T-helper 2 cell treated with Interferon-gamma antibody and Interleukin-4, amounts not matched to agents 5 μg/mL and 100 μg/mL, for 36 hours (primary cell): ENCODE measurements at regions not wholly inside any gene's neighbourhood (a gene's known extent, or its start where the extent isn't known, plus 50 kb on each side); places are given as distances from the start of the nearest gene placed in this dataset.

Source experiments
- DNase-seq: peaks from one replicate; pipeline ENCODE4 v3.0.0; 2021; ENCODE audit warnings: low spot score
- H3K27ac Mint-ChIP-seq: one replicate; pipeline ENCODE4 v1.8.0; 2021; ENCODE audit warnings: mild to moderate bottlenecking, mixed read lengths
- H3K27me3 Mint-ChIP-seq: one replicate; pipeline ENCODE4 v1.8.0; 2021; ENCODE audit warnings: low read depth, mixed read lengths
- H3K36me3 Mint-ChIP-seq: one replicate; pipeline ENCODE4 v1.8.0; 2021; ENCODE audit warnings: low read depth, mixed read lengths
- H3K4me1 Mint-ChIP-seq: one replicate; pipeline ENCODE4 v1.8.0; 2021; ENCODE audit warnings: low read depth, mixed read lengths
- H3K4me3 Mint-ChIP-seq: one replicate; pipeline ENCODE4 v1.8.0; 2022; ENCODE audit warnings: mild to moderate bottlenecking, moderate library complexity, mixed read lengths
- H3K9me3 Mint-ChIP-seq: one replicate; pipeline ENCODE4 v1.8.0; 2021; ENCODE audit warnings: mixed read lengths

DNA sequence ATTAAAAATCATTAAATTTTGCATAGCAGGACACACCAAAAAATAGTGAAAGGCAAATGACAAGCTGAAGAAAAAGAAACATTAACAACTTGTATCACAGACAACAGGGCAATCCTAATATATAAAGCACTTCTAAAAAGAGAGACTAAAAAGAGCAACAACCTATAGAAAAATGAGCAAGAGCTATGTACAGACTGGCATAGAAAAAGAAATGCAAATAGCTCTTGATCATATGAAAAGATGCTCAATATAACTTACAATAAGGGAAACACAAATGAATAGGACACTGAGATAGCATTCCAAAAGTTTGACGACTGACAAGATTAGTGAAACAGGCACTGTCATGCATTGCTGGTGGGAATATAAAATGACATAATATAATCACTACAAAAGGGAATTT is 235.9 kb downstream of the SEC61B start:
- no peaks in the 10 kb centered on the region for H3K27me3 Mint-ChIP-seq
- H3K4me3 Mint-ChIP-seq, result no peak overlapping the region
- H3K9me3 Mint-ChIP-seq, result no peaks in the 10 kb centered on the region
- no peaks in the 10 kb centered on the region for H3K4me1 Mint-ChIP-seq
- no peak overlapping the region for H3K27ac Mint-ChIP-seq
- no peaks in the 10 kb centered on the region for H3K36me3 Mint-ChIP-seq
- no peak for DNase-seq

DNA sequence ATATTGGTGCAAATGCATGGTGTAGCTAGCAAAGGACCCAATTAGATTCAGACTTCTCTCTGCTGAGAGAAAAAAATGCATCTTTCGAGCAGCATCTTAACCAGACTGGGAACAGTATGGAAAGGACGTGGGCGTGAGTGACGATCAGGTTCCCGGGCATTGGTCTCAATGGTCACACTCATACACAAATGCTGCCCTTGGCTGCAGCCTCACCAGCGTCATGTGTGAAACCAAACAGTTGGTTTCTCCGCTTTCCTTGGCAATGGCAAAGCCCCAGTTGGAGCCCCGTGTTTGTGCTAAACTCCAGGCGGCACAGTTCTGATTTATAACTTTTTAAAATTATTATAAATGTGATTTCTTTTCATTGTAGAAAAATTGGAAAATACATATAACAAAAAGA is 237.8 kb downstream of the SEC61B start:
- DNase-seq, result no peak
- Mint-ChIP-seq H3K4me3 (no peak overlapping the region), H3K27me3 (no peaks in the 10 kb centered on the region), H3K9me3 (no peaks in the 10 kb centered on the region), H3K4me1 (no peaks in the 10 kb centered on the region), H3K27ac (no peak overlapping the region), H3K36me3 (no peaks in the 10 kb centered on the region)

- H3K27me3 Mint-ChIP-seq, result no peaks in the 10 kb centered on the region
- DNase-seq, result no peak
- H3K4me3 Mint-ChIP-seq, result no peak overlapping the region
- H3K4me1 Mint-ChIP-seq, result no peaks in the 10 kb centered on the region
- H3K9me3 Mint-ChIP-seq, result no peaks in the 10 kb centered on the region
- no peak overlapping the region for H3K27ac Mint-ChIP-seq
- no peaks in the 10 kb centered on the region for H3K36me3 Mint-ChIP-seq
Measured at GRCh38 chr9:99463131-99463530, 241.0 kb downstream of the SEC61B start.

DNA sequence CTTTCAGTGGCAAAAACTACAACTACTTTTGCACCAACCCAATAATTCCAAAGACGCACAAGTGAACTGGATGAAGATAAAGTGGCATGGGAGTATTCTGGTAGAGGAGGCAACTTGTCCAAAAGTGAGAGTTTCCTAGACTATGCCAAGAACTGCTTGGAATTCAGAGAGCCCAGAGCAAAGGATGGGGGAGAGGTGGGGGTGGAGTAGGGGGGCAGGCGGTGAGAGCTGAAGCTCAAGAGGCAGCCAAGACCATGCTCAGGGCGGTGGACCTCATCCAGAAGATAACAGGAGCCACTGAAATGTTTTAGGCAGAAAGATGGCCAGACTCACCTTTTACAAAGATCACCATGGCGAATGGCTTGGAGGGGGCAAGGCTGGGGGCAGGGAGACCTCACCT is 242.5 kb downstream of the SEC61B start:
- Mint-ChIP-seq H3K4me1 (no peaks in the 10 kb centered on the region), H3K9me3 (peaks cover 3% of the 10 kb centered on the region), H3K27ac (no peak overlapping the region), H3K4me3 (no peak overlapping the region), H3K27me3 (no peaks in the 10 kb centered on the region), H3K36me3 (no peaks in the 10 kb centered on the region)
- no peak for DNase-seq

DNA sequence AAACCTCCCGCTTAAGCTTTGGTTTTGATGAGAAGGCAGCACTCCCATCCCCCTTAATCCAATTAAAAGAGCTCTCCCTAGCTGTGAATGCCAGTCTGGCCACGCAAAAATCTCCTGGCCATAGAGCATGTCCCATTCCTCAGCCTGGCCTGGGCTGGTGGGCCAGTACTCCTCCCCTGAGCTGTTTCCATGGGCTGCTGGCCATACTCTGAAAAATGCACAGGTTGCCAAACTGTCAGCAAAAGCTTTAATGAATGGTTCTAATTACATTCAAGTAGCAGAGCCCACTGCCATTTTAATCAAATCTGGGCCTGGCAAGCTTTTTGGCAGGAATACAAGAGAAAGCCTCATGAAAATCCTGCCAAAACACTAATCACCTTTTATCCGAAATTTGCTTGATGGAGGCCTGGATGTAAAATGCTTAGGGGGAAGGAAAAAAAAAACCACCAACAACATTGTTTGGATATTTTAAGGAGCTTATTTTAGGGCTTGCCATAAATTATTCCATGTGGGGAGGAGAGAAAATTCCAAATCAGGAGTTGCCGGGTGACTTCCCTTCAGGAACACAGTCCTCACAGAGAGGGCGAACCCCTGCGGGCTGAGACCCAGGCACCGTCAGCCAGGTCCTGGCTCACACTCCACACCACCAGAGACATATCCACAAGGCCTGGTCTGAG is 243.3 kb downstream of the SEC61B start:
- H3K9me3 Mint-ChIP-seq, result peaks cover 3% of the 10 kb centered on the region
- H3K4me3 Mint-ChIP-seq, result no peak overlapping the region
- DNase-seq, result no peak
- no peaks in the 10 kb centered on the region for H3K36me3 Mint-ChIP-seq
- H3K27me3 Mint-ChIP-seq, result no peaks in the 10 kb centered on the region
- no peaks in the 10 kb centered on the region for H3K4me1 Mint-ChIP-seq
- no peak overlapping the region for H3K27ac Mint-ChIP-seq

GRCh38 chr9:99466104-99466503 is 244.0 kb downstream of the SEC61B start:
- no peak overlapping the region for H3K27ac Mint-ChIP-seq
- H3K27me3 Mint-ChIP-seq, result no peaks in the 10 kb centered on the region
- H3K9me3 Mint-ChIP-seq, result peaks cover 3% of the 10 kb centered on the region
- no peaks in the 10 kb centered on the region for H3K36me3 Mint-ChIP-seq
- no peak for DNase-seq
- no peak overlapping the region for H3K4me3 Mint-ChIP-seq
- H3K4me1 Mint-ChIP-seq, result no peaks in the 10 kb centered on the region

- no peaks in the 10 kb centered on the region for H3K4me1 Mint-ChIP-seq
- no peak overlapping the region for H3K4me3 Mint-ChIP-seq
- peaks cover 3% of the 10 kb centered on the region for H3K9me3 Mint-ChIP-seq
- no peaks in the 10 kb centered on the region for H3K36me3 Mint-ChIP-seq
- H3K27ac Mint-ChIP-seq, result no peak overlapping the region
- DNase-seq, result no peak
- H3K27me3 Mint-ChIP-seq, result no peaks in the 10 kb centered on the region
Measured at GRCh38 chr9:99466781-99467180, 244.7 kb downstream of the SEC61B start.

DNA sequence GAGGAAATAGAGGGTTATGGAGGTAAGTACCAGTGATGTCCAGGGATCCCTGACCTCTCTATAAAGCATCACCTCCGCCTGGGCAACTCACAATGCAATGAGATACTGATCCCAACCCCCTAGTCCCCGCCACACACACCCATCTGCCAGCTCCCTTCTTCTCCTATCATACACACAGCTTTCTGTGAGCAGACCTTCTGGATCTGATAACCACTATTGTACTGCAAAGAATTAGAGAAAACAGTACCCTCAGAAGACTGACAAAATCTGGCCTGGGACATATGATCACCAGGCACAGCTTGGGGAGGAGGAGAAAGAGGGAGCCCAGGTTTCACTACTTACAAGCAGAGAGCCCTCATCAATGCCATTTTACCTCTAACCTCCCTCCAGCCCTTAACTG is 249.0 kb downstream of the SEC61B start:
- H3K36me3 Mint-ChIP-seq, result no peaks in the 10 kb centered on the region
- no peak overlapping the region for H3K27ac Mint-ChIP-seq
- H3K4me3 Mint-ChIP-seq, result no peak overlapping the region
- DNase-seq, result no peak
- peaks cover 3% of the 10 kb centered on the region for H3K9me3 Mint-ChIP-seq
- peaks cover 3% of the 10 kb centered on the region for H3K4me1 Mint-ChIP-seq
- H3K27me3 Mint-ChIP-seq, result no peaks in the 10 kb centered on the region

DNA sequence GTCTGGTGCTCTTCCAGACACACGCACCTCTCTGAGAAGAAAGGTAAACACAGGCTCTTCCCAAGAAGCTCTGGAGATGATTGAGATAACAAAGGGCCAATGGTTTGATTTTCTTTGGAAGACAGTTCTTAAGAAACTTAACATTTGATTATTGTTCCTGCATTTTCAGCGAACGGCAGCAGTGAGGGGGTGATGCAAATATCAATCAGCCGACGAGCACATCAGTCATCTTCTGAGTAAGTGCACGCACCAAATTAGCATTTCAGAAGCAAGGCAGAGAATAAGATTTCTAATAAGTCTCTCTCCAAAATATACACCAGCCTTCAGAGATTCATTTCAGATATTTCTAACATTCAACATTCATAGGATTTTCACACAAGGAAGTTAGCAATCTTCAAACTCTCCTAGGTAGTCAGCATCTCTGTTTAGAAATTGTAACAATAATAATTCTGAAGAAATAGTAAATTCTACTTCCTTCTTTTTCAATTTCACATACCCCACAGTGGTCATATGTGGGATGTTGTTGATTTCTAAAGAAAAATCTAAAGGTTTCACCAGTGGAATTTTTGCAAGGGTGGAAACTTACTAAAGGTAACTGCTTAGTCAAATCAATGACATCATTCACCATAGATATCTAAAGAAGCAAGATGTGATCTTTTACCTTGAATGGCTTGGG is 250.3 kb downstream of the SEC61B start:
- Mint-ChIP-seq H3K36me3 (no peaks in the 10 kb centered on the region), H3K27ac (no peak overlapping the region), H3K27me3 (no peaks in the 10 kb centered on the region), H3K9me3 (peaks cover 3% of the 10 kb centered on the region), H3K4me3 (no peak overlapping the region), H3K4me1 (peaks cover 3% of the 10 kb centered on the region)
- peak; percentile 24 for DNase-seq

DNA sequence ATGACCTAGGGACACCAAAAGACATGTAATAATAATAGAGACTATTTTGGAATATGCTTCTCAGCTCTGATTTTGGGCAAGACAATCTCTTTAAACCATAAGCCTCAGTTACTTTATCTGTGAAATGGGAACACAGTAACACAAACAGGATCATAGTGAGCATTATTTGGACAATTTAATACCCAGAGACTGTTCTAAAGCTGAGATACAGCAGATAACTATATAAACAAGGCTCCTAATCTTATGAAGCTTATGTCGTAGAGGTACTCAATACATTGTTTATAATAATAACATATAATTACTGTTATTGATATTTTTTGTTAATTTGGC is 250.8 kb downstream of the SEC61B start:
- Mint-ChIP-seq H3K27me3 (no peaks in the 10 kb centered on the region), H3K36me3 (no peaks in the 10 kb centered on the region), H3K4me3 (no peak overlapping the region), H3K9me3 (peaks cover 3% of the 10 kb centered on the region), H3K4me1 (peaks cover 3% of the 10 kb centered on the region), H3K27ac (no peak overlapping the region)
- DNase-seq, result no peak

DNA sequence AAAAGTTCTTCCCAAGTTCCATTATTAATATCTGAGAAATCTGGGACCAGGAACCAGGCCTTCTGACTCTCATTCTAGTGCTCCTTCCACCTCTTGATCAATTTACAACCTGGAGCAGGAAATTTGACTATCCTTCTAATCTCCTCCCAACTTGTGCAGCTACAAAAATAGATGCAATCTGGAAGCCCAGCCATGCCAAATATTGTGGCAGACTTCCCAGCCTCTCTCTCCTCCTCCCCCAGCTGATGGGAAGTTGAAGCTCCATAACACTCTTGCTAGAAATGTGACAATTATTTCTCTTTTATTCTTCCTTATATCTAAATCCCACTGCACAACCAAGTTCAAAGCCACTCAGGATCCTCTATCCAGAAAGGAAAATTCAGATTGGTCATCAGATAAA is 252.1 kb downstream of the SEC61B start:
- no peak overlapping the region for H3K4me3 Mint-ChIP-seq
- DNase-seq, result no peak
- no peak overlapping the region for H3K27ac Mint-ChIP-seq
- no peaks in the 10 kb centered on the region for H3K9me3 Mint-ChIP-seq
- H3K27me3 Mint-ChIP-seq, result no peaks in the 10 kb centered on the region
- no peaks in the 10 kb centered on the region for H3K36me3 Mint-ChIP-seq
- peaks cover 3% of the 10 kb centered on the region for H3K4me1 Mint-ChIP-seq

DNA sequence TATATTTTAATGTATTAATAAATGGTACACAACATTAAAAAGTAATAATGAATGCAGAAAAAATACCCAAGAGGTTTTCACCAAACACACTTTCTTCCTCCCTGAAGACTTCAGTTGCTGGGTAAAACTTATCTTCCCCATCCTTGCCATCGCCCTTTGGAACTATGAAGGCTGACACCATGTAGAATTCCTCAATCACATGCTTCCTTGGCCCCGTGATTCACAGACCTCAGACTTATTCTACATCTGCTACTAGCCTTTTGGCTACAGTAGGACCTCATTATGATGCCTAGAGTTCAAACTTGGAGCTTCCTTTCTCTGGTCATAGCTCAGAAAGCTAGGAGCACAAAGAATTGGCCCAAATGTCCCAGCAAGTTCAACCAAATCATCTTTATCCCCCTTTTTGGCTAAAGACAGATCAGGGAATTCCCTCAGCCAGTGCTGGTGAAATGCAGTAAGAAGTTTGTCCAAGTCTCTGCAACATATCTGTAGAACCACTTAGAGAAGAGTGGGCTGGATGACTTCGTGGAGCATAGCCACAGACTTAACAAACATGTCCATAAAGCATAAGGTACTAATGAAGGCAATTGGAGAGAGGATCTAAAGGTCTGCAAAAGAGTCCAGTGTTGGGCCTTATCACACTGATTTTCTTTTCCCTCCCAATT is 253.5 kb downstream of the SEC61B start:
- no peak for DNase-seq
- H3K4me3 Mint-ChIP-seq, result no peak overlapping the region
- H3K9me3 Mint-ChIP-seq, result no peaks in the 10 kb centered on the region
- peaks cover 3% of the 10 kb centered on the region for H3K4me1 Mint-ChIP-seq
- H3K27ac Mint-ChIP-seq, result no peak overlapping the region
- H3K36me3 Mint-ChIP-seq, result no peaks in the 10 kb centered on the region
- peaks cover 2% of the 10 kb centered on the region for H3K27me3 Mint-ChIP-seq

GRCh38 chr9:99478469-99479027 is 256.5 kb downstream of the SEC61B start:
- H3K27ac Mint-ChIP-seq, result no peak overlapping the region
- no peaks in the 10 kb centered on the region for H3K4me1 Mint-ChIP-seq
- no peak for DNase-seq
- no peaks in the 10 kb centered on the region for H3K36me3 Mint-ChIP-seq
- no peaks in the 10 kb centered on the region for H3K9me3 Mint-ChIP-seq
- H3K4me3 Mint-ChIP-seq, result no peak overlapping the region
- H3K27me3 Mint-ChIP-seq, result peaks cover 6% of the 10 kb centered on the region

GRCh38 chr9:99479929-99480328 is 257.8 kb downstream of the SEC61B start:
- Mint-ChIP-seq H3K27ac (no peak overlapping the region), H3K27me3 (peaks cover 6% of the 10 kb centered on the region), H3K4me3 (no peak overlapping the region), H3K9me3 (no peaks in the 10 kb centered on the region), H3K36me3 (no peaks in the 10 kb centered on the region), H3K4me1 (no peaks in the 10 kb centered on the region)
- DNase-seq, result no peak
